Liver (tissue), 3 donors: ENCODE measurements at regions not wholly inside any gene's neighbourhood (a gene's known extent, or its start where the extent isn't known, plus 50 kb on each side); places are given as distances from the start of the nearest gene placed in this dataset.

Source experiments
- EGR1 ChIP-seq, 2 donors: IDR thresholded peaks; 2 replicates each; pipeline ENCODE4 v1.6.1; 2016 to 2018; ENCODE audit warnings: antibody characterized with exemption in 2 of 2, low read depth in 2 of 2
- RXRA ChIP-seq, 2 donors: IDR thresholded peaks; 2 replicates each; pipeline ENCODE4 v1.6.1; 2017 to 2018; ENCODE audit warnings: antibody characterized with exemption in 2 of 2, mild to moderate bottlenecking in 1 of 2
- YY1 ChIP-seq: IDR thresholded peaks from 2 replicates; pipeline ENCODE4 v1.6.1; 2016; ENCODE audit warnings: antibody characterized with exemption, mild to moderate bottlenecking
- TF ChIP-seq, protein P1 (sequence below): fragments of 150-350 bp; IDR thresholded peaks from 2 replicates; pipeline ENCODE4 v1.5.1; 2017; ENCODE audit warnings: improper control_type of control experiment, low read depth, low read length; ENCODE audit not compliant: missing input control
- TF ChIP-seq, protein P2 (sequence below): IDR thresholded peaks from 2 replicates; pipeline ENCODE4 v1.6.1; 2016; ENCODE audit warnings: antibody characterized with exemption
- TF ChIP-seq, protein P3 (sequence below): IDR thresholded peaks from 2 replicates; pipeline ENCODE4 v1.6.1; 2016; ENCODE audit warnings: antibody characterized with exemption
- donor health status: healthy.
- donor health status: healthy.

- TF ChIP-seq, protein P1, sequence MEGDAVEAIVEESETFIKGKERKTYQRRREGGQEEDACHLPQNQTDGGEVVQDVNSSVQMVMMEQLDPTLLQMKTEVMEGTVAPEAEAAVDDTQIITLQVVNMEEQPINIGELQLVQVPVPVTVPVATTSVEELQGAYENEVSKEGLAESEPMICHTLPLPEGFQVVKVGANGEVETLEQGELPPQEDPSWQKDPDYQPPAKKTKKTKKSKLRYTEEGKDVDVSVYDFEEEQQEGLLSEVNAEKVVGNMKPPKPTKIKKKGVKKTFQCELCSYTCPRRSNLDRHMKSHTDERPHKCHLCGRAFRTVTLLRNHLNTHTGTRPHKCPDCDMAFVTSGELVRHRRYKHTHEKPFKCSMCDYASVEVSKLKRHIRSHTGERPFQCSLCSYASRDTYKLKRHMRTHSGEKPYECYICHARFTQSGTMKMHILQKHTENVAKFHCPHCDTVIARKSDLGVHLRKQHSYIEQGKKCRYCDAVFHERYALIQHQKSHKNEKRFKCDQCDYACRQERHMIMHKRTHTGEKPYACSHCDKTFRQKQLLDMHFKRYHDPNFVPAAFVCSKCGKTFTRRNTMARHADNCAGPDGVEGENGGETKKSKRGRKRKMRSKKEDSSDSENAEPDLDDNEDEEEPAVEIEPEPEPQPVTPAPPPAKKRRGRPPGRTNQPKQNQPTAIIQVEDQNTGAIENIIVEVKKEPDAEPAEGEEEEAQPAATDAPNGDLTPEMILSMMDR: no peak
- TF ChIP-seq, protein P2, sequence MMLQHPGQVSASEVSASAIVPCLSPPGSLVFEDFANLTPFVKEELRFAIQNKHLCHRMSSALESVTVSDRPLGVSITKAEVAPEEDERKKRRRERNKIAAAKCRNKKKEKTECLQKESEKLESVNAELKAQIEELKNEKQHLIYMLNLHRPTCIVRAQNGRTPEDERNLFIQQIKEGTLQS: no peak
- no peak for TF ChIP-seq EGR1 (IDR thresholded peaks at IDR 0.05; ENCODE audit: low read depth in 2 of 2)
- TF ChIP-seq RXRA (IDR thresholded peaks at IDR 0.05): no peak
- no peak for TF ChIP-seq YY1
- TF ChIP-seq, protein P3, sequence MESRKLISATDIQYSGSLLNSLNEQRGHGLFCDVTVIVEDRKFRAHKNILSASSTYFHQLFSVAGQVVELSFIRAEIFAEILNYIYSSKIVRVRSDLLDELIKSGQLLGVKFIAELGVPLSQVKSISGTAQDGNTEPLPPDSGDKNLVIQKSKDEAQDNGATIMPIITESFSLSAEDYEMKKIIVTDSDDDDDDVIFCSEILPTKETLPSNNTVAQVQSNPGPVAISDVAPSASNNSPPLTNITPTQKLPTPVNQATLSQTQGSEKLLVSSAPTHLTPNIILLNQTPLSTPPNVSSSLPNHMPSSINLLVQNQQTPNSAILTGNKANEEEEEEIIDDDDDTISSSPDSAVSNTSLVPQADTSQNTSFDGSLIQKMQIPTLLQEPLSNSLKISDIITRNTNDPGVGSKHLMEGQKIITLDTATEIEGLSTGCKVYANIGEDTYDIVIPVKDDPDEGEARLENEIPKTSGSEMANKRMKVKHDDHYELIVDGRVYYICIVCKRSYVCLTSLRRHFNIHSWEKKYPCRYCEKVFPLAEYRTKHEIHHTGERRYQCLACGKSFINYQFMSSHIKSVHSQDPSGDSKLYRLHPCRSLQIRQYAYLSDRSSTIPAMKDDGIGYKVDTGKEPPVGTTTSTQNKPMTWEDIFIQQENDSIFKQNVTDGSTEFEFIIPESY: no peak
Measured at GRCh38 chr5:3729631-3730030, 134.0 kb downstream of the IRX1 start.
